GM08714 (cell line): ENCODE measurements at regions not wholly inside any gene's neighbourhood (a gene's known extent, or its start where the extent isn't known, plus 50 kb on each side); places are given as distances from the start of the nearest gene placed in this dataset.
"Not testable (repeated sequence)": the region's sequence is repeated elsewhere in the genome, so short reads cannot be mapped to it uniquely, and the experiment has no call there.

Experiments used
- H3K4me3 ChIP-seq: fragments of 200-500 bp; sonication (Bioruptor generic); 2 replicates; pipeline ENCODE4 v1.5.1; 2014; ENCODE audit warnings: mild to moderate bottlenecking, low read length, inconsistent platforms
- ZNF274 ChIP-seq: IDR thresholded peaks from 2 replicates; pipeline ENCODE4 v1.6.1; 2012; ENCODE audit warnings: mild to moderate bottlenecking, low read depth, low read length

DNA sequence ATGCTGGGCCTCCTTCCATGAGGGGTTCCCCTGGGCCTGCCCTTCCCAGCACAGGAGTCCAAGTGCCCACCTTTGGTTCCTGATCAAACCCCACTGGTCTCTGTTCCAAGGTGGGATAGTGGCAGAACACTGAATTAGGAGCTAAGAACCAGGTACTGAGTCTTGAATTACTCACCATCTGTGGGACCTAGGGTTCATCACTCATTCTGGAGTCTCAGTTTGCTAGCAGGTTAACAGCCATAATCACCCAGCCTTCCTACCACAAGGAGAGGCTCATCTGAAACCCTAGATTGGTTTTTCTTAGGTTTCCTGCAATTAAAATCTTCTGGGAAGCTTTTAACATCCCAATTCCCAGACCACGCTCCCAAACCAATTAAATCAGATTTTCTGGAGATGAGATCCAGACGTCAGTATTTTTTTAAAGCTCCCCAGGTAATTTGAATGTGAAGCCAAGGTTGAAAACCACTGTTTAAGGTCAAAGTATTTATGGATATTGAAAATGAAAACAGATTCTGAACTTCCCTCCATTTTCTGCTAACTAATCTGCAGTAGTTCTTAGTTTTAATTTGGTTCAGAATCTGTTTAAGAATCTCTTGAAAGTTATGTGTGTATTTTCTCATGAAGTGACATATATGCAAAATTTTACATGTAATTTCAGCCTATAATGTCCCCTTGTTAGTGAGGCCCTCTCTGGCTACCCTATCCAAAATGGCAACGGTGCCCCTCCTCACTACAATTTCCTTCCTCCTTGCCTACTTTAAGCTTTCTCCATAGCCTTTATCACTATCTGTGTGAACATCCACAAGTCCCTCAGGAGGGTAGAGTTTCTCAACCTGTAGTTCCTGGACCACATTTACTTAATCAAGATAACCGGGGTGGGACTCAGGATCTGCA is 166.5 kb upstream of the CXCR4 start:
- no peak overlapping the region; the same call in 1 of the 2 replicates for H3K4me3 ChIP-seq
- TF ChIP-seq ZNF274: no peak

DNA sequence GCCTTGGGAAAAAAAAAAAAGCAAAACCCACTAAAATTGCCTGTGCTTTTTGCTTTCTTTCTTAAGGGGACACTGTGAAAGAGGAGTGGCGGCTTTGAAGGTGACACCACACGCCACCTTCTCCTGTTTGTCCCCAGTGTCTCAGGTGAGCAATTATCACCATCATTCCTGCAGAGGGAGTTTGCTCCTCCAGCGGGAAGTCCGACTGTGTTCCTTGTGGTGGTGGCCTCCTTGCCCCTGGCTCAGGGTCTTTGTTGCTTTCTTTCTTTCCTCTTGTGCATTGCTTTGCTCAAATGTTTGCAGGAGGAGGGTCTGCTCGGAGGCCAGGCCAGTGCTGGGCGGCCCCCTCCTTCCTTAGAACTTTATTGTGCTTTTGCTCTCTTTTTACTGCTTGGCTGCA is 164.3 kb upstream of the CXCR4 start:
- no peak overlapping the region for H3K4me3 ChIP-seq
- no peak for TF ChIP-seq ZNF274

DNA sequence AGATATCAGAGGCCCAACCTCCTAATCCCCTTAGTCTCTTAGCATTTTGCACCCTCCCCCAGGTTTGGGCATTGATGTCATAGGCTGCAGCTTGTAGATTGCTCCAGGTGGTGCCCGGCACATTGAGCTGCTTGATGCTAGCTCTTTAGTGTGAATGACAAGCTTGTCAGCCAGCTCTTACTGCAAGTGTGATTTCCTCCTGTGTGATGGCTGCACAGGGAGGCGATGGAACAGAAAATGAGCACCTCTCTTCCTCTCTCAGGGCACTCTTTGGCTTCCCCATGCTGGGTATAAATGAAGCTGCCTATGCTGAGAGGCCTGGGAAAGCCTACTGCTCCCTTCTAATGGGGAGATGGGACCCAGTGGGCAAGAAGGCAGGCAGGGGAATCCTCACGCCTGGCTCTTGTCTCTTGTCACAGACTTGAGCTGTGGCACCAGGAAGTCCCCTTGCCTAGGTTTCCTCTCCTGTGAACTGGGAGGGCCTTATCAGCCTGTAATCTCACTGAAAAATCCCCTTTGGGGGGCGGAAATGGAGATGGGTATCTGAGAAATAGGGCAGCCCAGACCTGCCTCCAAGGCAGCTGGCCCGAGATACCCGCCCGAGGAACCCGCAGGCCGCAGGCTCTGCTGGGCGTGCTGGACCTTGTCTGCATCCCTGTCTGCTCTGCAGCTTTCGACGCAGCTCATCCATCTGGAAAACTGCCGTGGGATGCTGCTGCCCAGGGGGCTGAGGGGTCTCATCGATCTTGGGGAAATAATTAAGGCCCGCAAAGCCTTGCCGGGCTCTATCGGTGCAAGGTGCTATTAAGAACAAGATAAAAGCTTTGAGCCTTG is 163.5 kb upstream of the CXCR4 start:
- no peak overlapping the region for H3K4me3 ChIP-seq

GRCh38 chr2:136266346-136266745 is 148.4 kb upstream of the CXCR4 start:
- H3K4me3 ChIP-seq: not testable (repeated sequence)

More for the DNA sequence above, 163.5 kb upstream of the CXCR4 start:
- no peak for TF ChIP-seq ZNF274

- no peak for TF ChIP-seq ZNF274
These were observed 141.6 kb upstream of the CXCR4 start for GRCh38 chr2:136259551-136259950.

DNA sequence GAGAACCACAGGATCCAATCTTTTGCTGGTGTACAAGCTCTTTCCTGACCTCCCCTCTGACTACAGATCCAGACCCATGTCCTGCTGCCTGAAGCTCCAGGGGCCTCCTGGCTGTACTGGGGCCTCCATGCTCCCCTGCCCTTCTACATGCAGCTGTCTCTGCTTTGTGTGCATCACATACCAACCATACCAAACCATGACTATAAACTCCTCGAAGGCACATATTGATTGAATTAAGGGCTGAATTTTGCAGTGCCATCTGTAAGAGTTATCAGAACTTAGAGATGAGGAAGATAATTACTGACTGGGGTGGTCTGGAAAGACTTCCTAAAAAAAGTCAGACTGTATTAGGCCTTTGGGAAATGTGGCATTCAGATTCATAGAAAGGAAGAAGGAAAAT is 139.9 kb upstream of the CXCR4 start:
- H3K4me3 ChIP-seq: no peak overlapping the region
- TF ChIP-seq ZNF274: no peak

More at GRCh38 chr2:136259551-136259950, 141.6 kb upstream of the CXCR4 start:
- H3K4me3 ChIP-seq: no peak overlapping the region

DNA sequence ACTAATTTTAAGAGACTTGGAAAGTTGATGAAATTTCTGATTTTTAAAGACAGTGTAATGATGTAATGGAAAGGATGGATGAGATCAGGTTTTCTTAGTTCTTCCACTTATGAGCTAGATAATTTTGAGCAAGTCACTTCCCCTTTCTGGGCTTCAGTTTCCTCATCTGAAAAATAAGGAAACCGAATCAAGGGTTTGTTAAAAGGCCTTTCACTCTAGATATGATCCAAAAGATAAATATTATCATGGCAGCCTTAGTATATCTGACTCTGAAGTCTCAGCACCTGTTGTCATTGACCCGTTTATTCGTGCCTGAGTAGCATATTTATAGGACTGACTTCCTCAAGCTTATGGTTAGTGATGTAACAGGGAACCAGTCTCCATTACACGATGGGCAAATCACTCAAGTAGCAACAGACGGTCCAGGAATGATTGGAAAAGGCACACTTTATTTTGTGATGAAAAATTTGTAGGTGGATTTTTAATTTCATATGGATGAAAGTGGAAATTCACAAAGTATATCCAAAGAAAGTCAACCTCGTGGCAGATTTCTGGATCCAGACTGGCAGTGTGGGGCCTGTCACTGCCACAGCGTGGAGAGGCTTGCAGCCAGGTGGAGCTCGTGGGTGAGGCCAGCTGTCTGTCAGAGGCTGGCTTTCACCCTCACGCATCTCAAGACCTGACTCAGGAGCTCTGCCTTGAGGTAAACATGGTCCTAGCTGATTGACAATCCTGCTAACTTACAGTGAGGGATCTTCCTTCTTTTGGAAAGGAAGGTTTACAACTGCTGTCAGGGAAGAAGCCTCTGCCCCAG is 137.9 kb upstream of the CXCR4 start:
- TF ChIP-seq ZNF274: no peak
- H3K4me3 ChIP-seq: no peak overlapping the region

GRCh38 chr2:136255127-136255526 is 137.2 kb upstream of the CXCR4 start:
- TF ChIP-seq ZNF274: no peak
- H3K4me3 ChIP-seq: no peak overlapping the region

DNA sequence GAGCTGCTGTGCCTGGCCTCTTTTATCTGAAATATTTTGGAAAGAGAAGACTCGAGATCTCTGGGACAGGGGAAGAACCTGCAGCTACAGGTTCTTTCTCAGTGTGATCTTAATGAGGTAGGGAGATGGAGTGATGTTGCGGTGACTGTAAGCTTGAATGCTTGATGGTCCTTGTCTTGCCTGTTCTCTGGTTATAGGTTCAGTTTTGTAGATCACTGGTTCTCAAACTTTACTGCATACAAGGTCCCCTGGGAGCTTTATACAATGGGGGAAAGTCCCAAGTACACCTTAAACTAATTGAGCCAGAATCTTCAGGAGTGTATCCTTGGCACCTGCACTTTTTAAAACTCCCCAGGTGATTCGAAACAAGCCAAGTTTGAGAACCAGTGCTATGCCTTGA is 136.7 kb upstream of the CXCR4 start:
- no peak for TF ChIP-seq ZNF274
- H3K4me3 ChIP-seq: no peak overlapping the region

DNA sequence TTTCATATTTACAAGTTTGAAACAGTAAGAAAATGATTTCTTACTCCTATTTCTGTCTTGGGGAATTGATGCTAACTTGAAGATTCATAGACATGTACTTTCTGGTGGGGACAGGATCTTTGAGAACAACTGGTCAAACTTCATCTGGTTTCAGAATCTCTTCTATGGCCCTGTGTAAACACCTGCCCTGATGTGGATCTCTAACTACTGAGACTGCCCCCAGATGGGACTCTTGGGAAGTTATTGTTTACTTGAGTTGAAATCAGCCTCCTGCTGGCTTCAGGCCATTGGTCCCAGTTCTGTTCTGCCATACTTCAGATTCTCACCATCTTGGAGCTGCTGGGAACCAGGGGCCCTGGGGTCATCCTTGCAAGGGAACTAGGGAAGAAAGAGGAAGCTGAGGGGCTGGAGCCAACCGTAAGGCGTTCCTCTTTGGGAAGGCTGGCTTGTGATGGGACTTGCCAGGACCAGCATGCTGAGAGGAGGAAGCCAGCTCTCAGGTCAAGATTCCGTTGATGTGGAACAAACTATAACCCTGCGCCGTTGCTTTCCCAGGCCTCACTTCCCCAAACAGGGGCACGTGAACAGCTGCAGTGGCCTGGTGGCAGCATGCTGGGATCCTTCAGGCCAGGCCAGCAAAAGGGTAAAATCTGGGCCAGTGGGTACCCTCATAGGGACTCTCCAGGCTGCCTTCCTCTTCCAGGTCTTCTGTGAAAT is 135.5 kb upstream of the CXCR4 start:
- no peak for TF ChIP-seq ZNF274
- no peak overlapping the region for H3K4me3 ChIP-seq

- TF ChIP-seq ZNF274: no peak
- no peak overlapping the region for H3K4me3 ChIP-seq
These were observed 134.1 kb upstream of the CXCR4 start for GRCh38 chr2:136251885-136252585.

- no peak overlapping the region for H3K4me3 ChIP-seq
- no peak for TF ChIP-seq ZNF274
These were observed 133.4 kb upstream of the CXCR4 start for GRCh38 chr2:136251197-136251884.
